Peyer's patch (tissue), 4 donors: ENCODE measurements at regions not wholly inside any gene's neighbourhood (a gene's known extent, or its start where the extent isn't known, plus 50 kb on each side); places are given as distances from the start of the nearest gene placed in this dataset.

ENCODE experiments used
- POLR2A ChIP-seq, 2 donors: fragments of 450-650 bp; IDR thresholded peaks; one replicate each; pipeline ENCODE4 v1.5.1; 2017; ENCODE audit warnings: antibody characterized with exemption in 2 of 2, mild to moderate bottlenecking in 2 of 2, moderate library complexity in 2 of 2
- TF ChIP-seq, protein P1 (sequence below), 6 experiments: fragments of 450-650 bp in 4 of 6; fragments of 200-600 bp in 2 of 6; sonication (generic) in 1 of 6; IDR thresholded peaks; one replicate each; pipeline ENCODE4 v1.5.1; 2017 to 2019; ENCODE audit warnings: antibody characterized with exemption in 6 of 6, mild to moderate bottlenecking in 3 of 6, moderate library complexity in 1 of 6

DNA sequence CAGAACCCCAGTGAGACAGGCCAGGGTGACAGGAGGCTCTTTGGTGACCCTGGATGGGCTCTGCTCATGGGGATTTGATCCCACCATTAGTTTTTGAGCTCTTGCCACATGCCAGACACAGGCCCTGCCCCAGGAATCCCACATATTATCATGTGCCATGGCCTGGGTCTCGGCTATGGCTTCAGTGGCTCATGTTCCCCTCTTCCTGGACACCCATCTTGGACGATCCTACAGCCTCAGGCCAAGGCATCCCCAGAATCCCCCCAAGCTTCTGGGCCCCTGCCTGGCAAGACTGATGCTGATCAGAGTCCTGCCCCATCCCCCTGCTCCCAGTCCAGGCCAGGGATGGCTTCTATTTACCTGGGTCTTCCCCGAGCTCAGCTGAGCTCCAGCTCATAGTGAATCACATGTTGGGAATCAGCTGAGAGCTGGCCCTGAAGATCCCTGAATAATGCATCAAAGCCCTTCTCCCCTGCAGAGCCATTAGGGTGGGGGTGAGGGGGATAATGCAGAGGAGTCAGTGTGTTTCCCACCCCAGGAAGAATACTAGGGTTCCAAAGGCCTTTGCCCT, 50.9 kb upstream of the CHRNB4 start:
- TF ChIP-seq, protein P1, sequence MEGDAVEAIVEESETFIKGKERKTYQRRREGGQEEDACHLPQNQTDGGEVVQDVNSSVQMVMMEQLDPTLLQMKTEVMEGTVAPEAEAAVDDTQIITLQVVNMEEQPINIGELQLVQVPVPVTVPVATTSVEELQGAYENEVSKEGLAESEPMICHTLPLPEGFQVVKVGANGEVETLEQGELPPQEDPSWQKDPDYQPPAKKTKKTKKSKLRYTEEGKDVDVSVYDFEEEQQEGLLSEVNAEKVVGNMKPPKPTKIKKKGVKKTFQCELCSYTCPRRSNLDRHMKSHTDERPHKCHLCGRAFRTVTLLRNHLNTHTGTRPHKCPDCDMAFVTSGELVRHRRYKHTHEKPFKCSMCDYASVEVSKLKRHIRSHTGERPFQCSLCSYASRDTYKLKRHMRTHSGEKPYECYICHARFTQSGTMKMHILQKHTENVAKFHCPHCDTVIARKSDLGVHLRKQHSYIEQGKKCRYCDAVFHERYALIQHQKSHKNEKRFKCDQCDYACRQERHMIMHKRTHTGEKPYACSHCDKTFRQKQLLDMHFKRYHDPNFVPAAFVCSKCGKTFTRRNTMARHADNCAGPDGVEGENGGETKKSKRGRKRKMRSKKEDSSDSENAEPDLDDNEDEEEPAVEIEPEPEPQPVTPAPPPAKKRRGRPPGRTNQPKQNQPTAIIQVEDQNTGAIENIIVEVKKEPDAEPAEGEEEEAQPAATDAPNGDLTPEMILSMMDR (IDR thresholded peaks at IDR 0.05), result no peak
- TF ChIP-seq POLR2A (IDR thresholded peaks at IDR 0.05), result no peak
